ENCODE measurements at regions not wholly inside any gene's neighbourhood (a gene's known extent, or its start where the extent isn't known, plus 50 kb on each side); places are given as distances from the start of the nearest gene placed in this dataset.

DNA sequence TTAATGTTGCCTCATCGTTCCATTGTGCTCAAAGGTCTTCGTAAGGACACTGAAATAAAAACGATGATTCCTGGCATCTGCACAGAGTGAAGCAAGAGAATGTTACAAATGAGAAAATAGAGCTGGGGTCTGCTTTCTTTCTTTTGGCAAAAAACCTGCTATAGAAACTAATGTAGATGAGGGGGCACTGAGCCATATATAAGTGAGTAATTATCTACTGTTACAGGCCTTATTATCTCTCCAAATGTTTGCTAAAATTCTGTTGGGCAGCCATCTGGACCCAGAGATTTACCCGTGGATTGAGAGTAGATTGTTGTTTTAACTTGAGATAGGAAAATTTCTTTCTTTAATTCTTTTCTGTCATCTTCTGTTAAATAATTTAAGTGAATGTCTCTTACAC is 472.5 kb upstream of the PIK3C3 start:
- DNase-seq (ENCODE audit: low read depth): no peak
- no peak overlapping the region for H3K4me3 ChIP-seq (ENCODE audit: low read depth, low read length)
- TF ChIP-seq, protein P1, sequence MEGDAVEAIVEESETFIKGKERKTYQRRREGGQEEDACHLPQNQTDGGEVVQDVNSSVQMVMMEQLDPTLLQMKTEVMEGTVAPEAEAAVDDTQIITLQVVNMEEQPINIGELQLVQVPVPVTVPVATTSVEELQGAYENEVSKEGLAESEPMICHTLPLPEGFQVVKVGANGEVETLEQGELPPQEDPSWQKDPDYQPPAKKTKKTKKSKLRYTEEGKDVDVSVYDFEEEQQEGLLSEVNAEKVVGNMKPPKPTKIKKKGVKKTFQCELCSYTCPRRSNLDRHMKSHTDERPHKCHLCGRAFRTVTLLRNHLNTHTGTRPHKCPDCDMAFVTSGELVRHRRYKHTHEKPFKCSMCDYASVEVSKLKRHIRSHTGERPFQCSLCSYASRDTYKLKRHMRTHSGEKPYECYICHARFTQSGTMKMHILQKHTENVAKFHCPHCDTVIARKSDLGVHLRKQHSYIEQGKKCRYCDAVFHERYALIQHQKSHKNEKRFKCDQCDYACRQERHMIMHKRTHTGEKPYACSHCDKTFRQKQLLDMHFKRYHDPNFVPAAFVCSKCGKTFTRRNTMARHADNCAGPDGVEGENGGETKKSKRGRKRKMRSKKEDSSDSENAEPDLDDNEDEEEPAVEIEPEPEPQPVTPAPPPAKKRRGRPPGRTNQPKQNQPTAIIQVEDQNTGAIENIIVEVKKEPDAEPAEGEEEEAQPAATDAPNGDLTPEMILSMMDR (conservative IDR thresholded peaks at IDR 0.05; ENCODE audit: low read depth, low read length): no peak

DNA sequence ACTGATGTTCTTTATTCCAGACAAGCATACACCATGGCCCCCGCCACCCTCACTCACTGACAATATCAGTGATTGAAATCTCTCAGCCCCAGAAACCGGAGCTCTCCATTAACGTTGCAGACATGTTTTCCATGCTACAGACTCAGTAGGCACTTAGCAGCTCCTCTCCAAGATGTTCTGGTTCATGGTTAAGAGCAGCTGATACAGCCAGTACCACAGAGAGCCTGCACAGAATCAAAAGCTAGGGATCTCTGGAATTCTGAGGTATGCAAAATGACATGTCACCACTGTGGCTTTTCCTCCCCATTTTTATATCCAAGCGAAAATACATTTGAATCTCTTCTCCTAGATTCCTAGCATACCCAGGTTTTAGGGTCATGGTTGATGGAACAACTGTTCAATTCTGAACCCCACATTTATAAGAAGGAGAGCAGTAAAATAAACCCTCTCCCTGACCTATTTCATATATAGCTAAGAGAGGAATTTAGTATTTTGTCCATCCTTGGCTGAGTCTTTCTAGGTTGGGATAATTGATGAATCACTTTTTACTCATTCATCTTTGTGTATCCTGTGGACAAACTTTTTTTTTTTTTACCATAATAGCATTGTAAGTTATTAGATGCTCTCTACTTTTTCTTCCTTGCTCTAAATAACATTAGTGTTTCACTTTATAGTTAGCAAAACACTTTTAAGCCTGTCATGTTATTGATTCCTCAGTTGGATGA is 488.4 kb upstream of the PIK3C3 start:
- no peak for DNase-seq (ENCODE audit: low read depth)
- no peak overlapping the region for H3K4me3 ChIP-seq (ENCODE audit: low read depth, low read length)
- TF ChIP-seq, protein P1 (conservative IDR thresholded peaks at IDR 0.05; ENCODE audit: low read depth, low read length): no peak

DNA sequence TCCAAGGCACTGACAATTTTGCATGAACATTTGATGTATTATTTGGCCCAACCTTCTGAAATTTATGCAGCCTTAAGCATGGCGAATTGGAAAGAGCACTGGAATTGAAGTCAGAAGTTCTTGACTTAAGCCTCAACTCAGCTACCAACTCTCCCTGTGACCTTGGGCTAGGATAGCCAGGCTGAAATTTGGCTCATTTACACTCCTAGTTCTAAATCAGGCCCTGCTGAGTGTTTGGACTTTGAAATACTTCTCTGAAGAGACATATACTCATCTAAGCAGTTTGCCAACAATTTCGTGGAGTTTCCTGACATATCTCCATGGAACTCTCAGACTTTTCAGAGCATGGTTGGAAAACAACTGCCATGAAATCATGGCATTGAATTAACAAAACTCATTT is 489.6 kb upstream of the PIK3C3 start:
- H3K4me3 ChIP-seq (ENCODE audit: low read depth, low read length): no peak overlapping the region
- no peak for DNase-seq (ENCODE audit: low read depth)
- TF ChIP-seq, protein P1 (conservative IDR thresholded peaks at IDR 0.05; ENCODE audit: low read depth, low read length): no peak

DNA sequence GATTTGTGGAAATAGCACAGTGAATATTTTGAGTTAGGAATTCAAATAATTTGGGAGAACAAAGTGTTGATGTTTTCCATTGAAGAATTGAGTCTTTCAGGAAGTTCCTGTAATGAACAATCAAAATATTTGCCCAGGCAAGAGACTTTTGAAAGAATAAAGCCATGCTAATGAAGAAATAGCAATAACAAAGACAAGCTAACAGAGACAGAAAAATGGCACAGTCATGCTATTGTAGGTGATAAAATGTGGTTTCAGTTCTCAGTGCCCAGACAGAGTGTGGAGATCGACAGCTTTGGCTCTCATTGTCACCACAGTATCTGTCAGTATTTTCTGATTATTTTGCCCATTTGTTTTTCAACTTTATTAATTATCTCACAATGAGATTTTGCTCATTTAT is 490.8 kb upstream of the PIK3C3 start:
- no peak for DNase-seq (ENCODE audit: low read depth)
- TF ChIP-seq, protein P1 (conservative IDR thresholded peaks at IDR 0.05; ENCODE audit: low read depth, low read length): no peak
- no peak overlapping the region for H3K4me3 ChIP-seq (ENCODE audit: low read depth, low read length)

DNA sequence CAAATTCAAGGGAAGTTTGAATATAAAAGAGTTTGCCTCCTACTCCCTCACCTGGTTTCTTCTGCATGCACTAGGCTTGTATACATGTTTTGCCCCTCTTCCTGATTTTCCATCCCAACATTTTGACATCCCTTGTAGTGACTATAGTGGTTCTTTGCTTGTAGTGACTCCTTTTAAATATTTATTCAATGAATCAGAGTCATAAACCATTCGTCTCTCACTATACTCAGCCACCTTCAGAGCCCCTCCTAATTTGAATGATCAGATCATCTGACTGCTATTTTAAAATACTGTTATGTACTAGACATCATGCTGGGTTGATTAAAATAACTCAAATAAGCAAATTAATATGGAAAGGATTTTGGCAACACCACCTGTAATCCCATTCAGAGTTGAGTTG is 492.1 kb upstream of the PIK3C3 start:
- TF ChIP-seq, protein P1 (conservative IDR thresholded peaks at IDR 0.05; ENCODE audit: low read depth, low read length): no peak
- DNase-seq (ENCODE audit: low read depth): no peak
- H3K4me3 ChIP-seq (ENCODE audit: low read depth, low read length): no peak overlapping the region

DNA sequence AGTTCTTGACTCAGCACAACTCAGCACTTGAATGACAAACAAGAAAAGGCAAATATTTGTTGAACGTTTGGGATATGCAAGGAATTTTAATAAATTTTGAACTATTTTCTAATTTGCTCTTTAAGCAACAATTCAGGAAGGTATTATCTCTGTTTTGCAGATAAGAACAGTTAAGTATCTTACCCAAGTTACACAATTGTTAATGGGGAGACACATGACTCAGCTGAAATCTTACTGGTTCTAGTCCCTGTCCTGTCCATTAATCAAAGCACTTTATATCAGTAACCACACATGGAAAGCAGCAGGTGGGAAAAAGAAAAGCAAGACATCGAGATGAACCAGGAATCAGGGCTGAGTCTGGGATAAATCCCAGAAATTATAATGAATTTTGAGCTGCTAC is 493.9 kb upstream of the PIK3C3 start:
- DNase-seq (ENCODE audit: low read depth): no peak
- no peak overlapping the region for H3K4me3 ChIP-seq (ENCODE audit: low read depth, low read length)
- TF ChIP-seq, protein P1 (conservative IDR thresholded peaks at IDR 0.05; ENCODE audit: low read depth, low read length): no peak

DNA sequence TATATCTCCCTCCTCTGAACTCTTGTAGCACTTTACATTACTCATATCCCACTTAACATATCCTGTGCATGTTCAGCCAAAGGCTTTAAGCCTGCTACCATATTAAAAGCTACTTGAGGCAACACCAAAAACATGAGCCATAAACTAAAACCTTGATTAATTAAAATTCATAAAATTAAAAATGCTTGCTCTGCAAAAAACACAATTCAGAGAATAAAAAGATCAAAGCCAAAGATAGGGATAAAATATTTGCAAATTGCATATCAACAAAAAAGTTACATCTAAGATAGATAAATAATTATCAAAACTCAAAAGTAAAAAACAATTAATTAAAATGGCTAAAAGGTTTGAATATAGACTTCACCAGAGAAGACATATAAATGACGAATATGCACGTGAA is 495.4 kb upstream of the PIK3C3 start:
- DNase-seq (ENCODE audit: low read depth): no peak
- TF ChIP-seq, protein P1 (conservative IDR thresholded peaks at IDR 0.05; ENCODE audit: low read depth, low read length): no peak
- no peak overlapping the region for H3K4me3 ChIP-seq (ENCODE audit: low read depth, low read length)
